ENCODE measurements at regions not wholly inside any gene's neighbourhood (a gene's known extent, or its start where the extent isn't known, plus 50 kb on each side); places are given as distances from the start of the nearest gene placed in this dataset.

- H3K27ac Mint-ChIP-seq (ENCODE audit: unreplicated experiment) = no peak overlapping the region
- no peaks in the 10 kb centered on the region for H3K36me3 Mint-ChIP-seq (ENCODE audit: insufficient read depth, unreplicated experiment)
- no peak for TF ChIP-seq CTCF (IDR thresholded peaks at IDR 0.05; ENCODE audit: unreplicated experiment)
- H3K4me3 Mint-ChIP-seq (ENCODE audit: low read depth, unreplicated experiment) = no peak overlapping the region
- H3K27me3 Mint-ChIP-seq (ENCODE audit: unreplicated experiment) = no peaks in the 10 kb centered on the region
- DNase-seq = no peak
- no TSS peak for BruUV-seq (replicated peaks)
- CTCF ChIA-PET = no interaction called here
- intact Hi-C loops (cut with micrococcal nuclease; ENCODE audit: unreplicated experiment) = no loop called here
- peaks cover 8% of the 10 kb centered on the region for H3K9me3 Mint-ChIP-seq (ENCODE audit: low read depth, unreplicated experiment)
- H3K4me1 Mint-ChIP-seq (ENCODE audit: low read depth, unreplicated experiment) = no peaks in the 10 kb centered on the region
Observed at GRCh38 chr1:4970532-4970931, 316.1 kb downstream of the AJAP1 start.

DNA sequence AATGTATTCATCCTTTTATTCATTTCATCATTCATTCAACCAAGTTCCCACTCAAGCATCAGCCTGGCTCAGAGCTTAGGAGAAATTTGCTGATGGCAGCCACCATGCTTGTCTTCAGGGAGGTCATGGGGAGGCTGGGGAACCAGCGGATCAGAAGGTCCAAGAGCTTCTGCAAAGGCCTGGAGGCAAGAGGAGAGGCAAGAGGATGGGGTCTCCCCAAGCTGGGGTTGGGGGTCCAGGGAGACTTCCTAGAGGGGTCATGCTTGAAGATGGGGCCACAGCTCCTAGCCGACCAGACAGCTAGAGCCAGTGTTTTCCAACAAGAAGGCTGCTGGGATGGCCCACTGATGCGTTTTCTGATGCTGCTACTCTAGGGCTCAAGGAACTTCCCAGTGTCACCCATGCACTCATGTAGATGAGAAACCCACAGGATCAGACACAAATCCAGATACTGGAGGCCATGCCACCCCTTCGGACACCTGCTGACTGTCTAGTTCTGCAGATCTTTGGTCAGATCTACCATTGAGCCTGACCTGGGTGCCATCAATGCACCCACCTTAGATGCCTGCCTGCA, 315.2 kb downstream of the AJAP1 start:
- Mint-ChIP-seq H3K9me3 (ENCODE audit: low read depth, unreplicated experiment) (peaks cover 8% of the 10 kb centered on the region), H3K27ac (ENCODE audit: unreplicated experiment) (no peak overlapping the region), H3K4me3 (ENCODE audit: low read depth, unreplicated experiment) (no peak overlapping the region), H3K4me1 (ENCODE audit: low read depth, unreplicated experiment) (no peaks in the 10 kb centered on the region), H3K27me3 (ENCODE audit: unreplicated experiment) (no peaks in the 10 kb centered on the region), H3K36me3 (ENCODE audit: insufficient read depth, unreplicated experiment) (no peaks in the 10 kb centered on the region)
- intact Hi-C loops (cut with micrococcal nuclease; ENCODE audit: unreplicated experiment) = no loop called here
- BruUV-seq (replicated peaks) = no TSS peak
- CTCF ChIA-PET = no interaction called here
- DNase-seq = no peak
- no peak for TF ChIP-seq CTCF (IDR thresholded peaks at IDR 0.05; ENCODE audit: unreplicated experiment)

- H3K36me3 Mint-ChIP-seq (ENCODE audit: insufficient read depth, unreplicated experiment) = no peaks in the 10 kb centered on the region
- no peak for TF ChIP-seq CTCF (IDR thresholded peaks at IDR 0.05; ENCODE audit: unreplicated experiment)
- CTCF ChIA-PET = no interaction called here
- H3K4me3 Mint-ChIP-seq (ENCODE audit: low read depth, unreplicated experiment) = no peak overlapping the region
- BruUV-seq (replicated peaks) = no TSS peak
- peaks cover 11% of the 10 kb centered on the region for H3K9me3 Mint-ChIP-seq (ENCODE audit: low read depth, unreplicated experiment)
- intact Hi-C loops (cut with micrococcal nuclease; ENCODE audit: unreplicated experiment) = no loop called here
- no peaks in the 10 kb centered on the region for H3K27me3 Mint-ChIP-seq (ENCODE audit: unreplicated experiment)
- DNase-seq = no peak
- H3K4me1 Mint-ChIP-seq (ENCODE audit: low read depth, unreplicated experiment) = no peaks in the 10 kb centered on the region
- no peak overlapping the region for H3K27ac Mint-ChIP-seq (ENCODE audit: unreplicated experiment)
Observed at GRCh38 chr1:4965346-4966075, 311.1 kb downstream of the AJAP1 start.

DNA sequence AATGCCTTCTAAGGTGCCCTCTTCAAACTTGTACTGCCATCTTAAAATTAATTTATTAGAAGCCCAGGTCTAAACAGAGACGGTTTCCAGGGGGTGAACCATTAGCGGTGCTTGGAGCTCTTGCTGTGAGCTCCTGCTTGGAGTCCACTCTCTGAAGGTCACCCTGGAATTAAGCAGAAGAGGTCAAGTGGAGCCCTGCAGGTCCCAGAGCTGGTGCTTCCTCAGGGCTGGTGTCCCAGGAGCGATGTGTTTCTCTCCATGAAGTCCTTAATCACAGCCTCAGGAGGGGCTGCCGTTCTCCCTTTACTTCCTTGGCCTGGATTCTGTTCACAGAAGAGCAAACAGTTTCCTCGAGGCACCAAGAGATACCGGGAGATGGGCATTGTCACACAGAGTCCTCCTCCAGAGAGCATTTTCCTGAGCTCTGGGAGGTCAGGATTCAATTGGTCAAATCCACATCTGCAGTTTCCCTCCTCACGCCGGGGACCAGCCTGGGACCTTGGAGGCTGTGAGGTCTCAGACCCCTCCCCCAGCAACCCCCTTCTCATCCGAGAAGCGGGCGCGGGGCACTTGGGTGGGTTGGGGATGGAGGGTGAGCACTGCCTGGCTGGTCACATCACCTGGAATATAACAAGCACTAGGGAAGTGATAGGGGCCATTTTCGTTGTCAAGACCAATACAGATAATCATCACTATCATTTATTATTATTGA, 310.4 kb downstream of the AJAP1 start:
- intact Hi-C loops (cut with micrococcal nuclease; ENCODE audit: unreplicated experiment) = no loop called here
- no peak for DNase-seq
- no peaks in the 10 kb centered on the region for H3K4me1 Mint-ChIP-seq (ENCODE audit: low read depth, unreplicated experiment)
- no peaks in the 10 kb centered on the region for H3K36me3 Mint-ChIP-seq (ENCODE audit: insufficient read depth, unreplicated experiment)
- TF ChIP-seq CTCF (IDR thresholded peaks at IDR 0.05; ENCODE audit: unreplicated experiment) = no peak
- H3K27ac Mint-ChIP-seq (ENCODE audit: unreplicated experiment) = no peak overlapping the region
- CTCF ChIA-PET = no interaction called here
- H3K4me3 Mint-ChIP-seq (ENCODE audit: low read depth, unreplicated experiment) = no peak overlapping the region
- H3K27me3 Mint-ChIP-seq (ENCODE audit: unreplicated experiment) = no peaks in the 10 kb centered on the region
- peaks cover 11% of the 10 kb centered on the region for H3K9me3 Mint-ChIP-seq (ENCODE audit: low read depth, unreplicated experiment)
- no TSS peak for BruUV-seq (replicated peaks)
